BE2C (cell line): ENCODE measurements at regions not wholly inside any gene's neighbourhood (a gene's known extent, or its start where the extent isn't known, plus 50 kb on each side); places are given as distances from the start of the nearest gene placed in this dataset.

Source experiments
- DNase-seq: peaks from one replicate; pipeline ENCODE4 v3.0.0-alpha.2; 2020
- H3K27me3 ChIP-seq: fragments of 250-450 bp; sonication (Bioruptor Pico); 2 replicates; pipeline ENCODE4 v1.5.1; 2020; ENCODE audit warnings: mild to moderate bottlenecking
- H3K36me3 ChIP-seq: fragments of 250-450 bp; sonication (Bioruptor Pico); 2 replicates; pipeline ENCODE4 v1.5.1; 2020; ENCODE audit warnings: mild to moderate bottlenecking
- H3K4me1 ChIP-seq: fragments of 250-450 bp; sonication (Bioruptor Pico); 2 replicates; pipeline ENCODE4 v1.5.1; 2020
- H3K4me3 ChIP-seq: 2 replicates; pipeline ENCODE4 v1.5.1; 2011; ENCODE audit warnings: low read depth, low read length
- H3K9me3 ChIP-seq: fragments of 250-450 bp; sonication (Bioruptor Pico); 2 replicates; pipeline ENCODE4 v1.5.1; 2020
- CTCF ChIP-seq: IDR thresholded peaks from 2 replicates; pipeline ENCODE4 v1.5.1; 2012; ENCODE audit warnings: mild to moderate bottlenecking, low read depth, low read length

GRCh38 chr5:14040542-14040941, 96.1 kb upstream of the DNAH5 start:
- H3K36me3 ChIP-seq, result no peaks in the 10 kb centered on the region
- no peaks in the 10 kb centered on the region; the same call in 1 of the 2 replicates for H3K4me1 ChIP-seq
- no peaks in the 10 kb centered on the region for H3K27me3 ChIP-seq
- no peak for DNase-seq
- no peak overlapping the region for H3K4me3 ChIP-seq
- no peak for TF ChIP-seq CTCF
- no peaks in the 10 kb centered on the region for H3K9me3 ChIP-seq

GRCh38 chr5:14039576-14039975, 95.1 kb upstream of the DNAH5 start:
- no peaks in the 10 kb centered on the region for H3K36me3 ChIP-seq
- H3K9me3 ChIP-seq, result no peaks in the 10 kb centered on the region
- H3K27me3 ChIP-seq, result no peaks in the 10 kb centered on the region
- no peaks in the 10 kb centered on the region; the same call in 1 of the 2 replicates for H3K4me1 ChIP-seq
- DNase-seq, result no peak
- TF ChIP-seq CTCF, result no peak
- no peak overlapping the region for H3K4me3 ChIP-seq

- Histone ChIP-seq H3K27me3 (no peaks in the 10 kb centered on the region), H3K4me1 (no peaks in the 10 kb centered on the region; the same call in 1 of the 2 replicates), H3K9me3 (no peaks in the 10 kb centered on the region), H3K36me3 (no peaks in the 10 kb centered on the region), H3K4me3 (no peak overlapping the region)
- DNase-seq, result no peak
- no peak for TF ChIP-seq CTCF
Measured at GRCh38 chr5:14039063-14039462, 94.6 kb upstream of the DNAH5 start.

- Histone ChIP-seq H3K9me3 (no peaks in the 10 kb centered on the region), H3K27me3 (no peaks in the 10 kb centered on the region), H3K4me1 (no peaks in the 10 kb centered on the region; the same call in 1 of the 2 replicates), H3K4me3 (no peak overlapping the region), H3K36me3 (no peaks in the 10 kb centered on the region)
- DNase-seq, result no peak
- no peak for TF ChIP-seq CTCF
Measured at GRCh38 chr5:14038341-14038959, 94.0 kb upstream of the DNAH5 start.

GRCh38 chr5:14036947-14037346, 92.5 kb upstream of the DNAH5 start:
- H3K4me1 ChIP-seq, result no peaks in the 10 kb centered on the region; the same call in 1 of the 2 replicates
- TF ChIP-seq CTCF, result no peak
- H3K4me3 ChIP-seq, result no peak overlapping the region
- H3K9me3 ChIP-seq, result no peaks in the 10 kb centered on the region
- no peaks in the 10 kb centered on the region for H3K27me3 ChIP-seq
- no peaks in the 10 kb centered on the region for H3K36me3 ChIP-seq
- DNase-seq, result no peak

- H3K4me1 ChIP-seq, result no peaks in the 10 kb centered on the region; the same call in 1 of the 2 replicates
Measured at GRCh38 chr5:14036514-14036913, 92.0 kb upstream of the DNAH5 start.

More at GRCh38 chr5:14036514-14036913, 92.0 kb upstream of the DNAH5 start:
- H3K9me3 ChIP-seq, result no peaks in the 10 kb centered on the region
- H3K36me3 ChIP-seq, result no peaks in the 10 kb centered on the region
- H3K4me3 ChIP-seq, result no peak overlapping the region
- no peak for TF ChIP-seq CTCF
- no peak for DNase-seq
- H3K27me3 ChIP-seq, result no peaks in the 10 kb centered on the region
